GM12864 (cell line): ENCODE measurements at regions not wholly inside any gene's neighbourhood (a gene's known extent, or its start where the extent isn't known, plus 50 kb on each side); places are given as distances from the start of the nearest gene placed in this dataset.

Source experiments
- DNase-seq: peaks from one replicate; pipeline ENCODE4 v3.0.0-alpha.2; 2011; ENCODE audit warnings: low read depth
- H3K4me3 ChIP-seq: 2 replicates; pipeline ENCODE4 v1.5.1; 2011; ENCODE audit warnings: mild to moderate bottlenecking, low read depth, low read length, control low read depth
- CTCF ChIP-seq: IDR thresholded peaks from 2 replicates; pipeline ENCODE4 v1.5.1; 2011; ENCODE audit warnings: low read depth, mild to moderate bottlenecking, moderate library complexity, low read length, control low read depth, inconsistent platforms; ENCODE audit errors: missing control alignments

- no peak overlapping the region for H3K4me3 ChIP-seq
- no peak for DNase-seq
- no peak for TF ChIP-seq CTCF
Observed at GRCh38 chr22:34122042-34122441, 201.8 kb upstream of the LARGE1 start.

GRCh38 chr22:34129691-34130486 is 209.6 kb upstream of the LARGE1 start:
- DNase-seq: no peak
- H3K4me3 ChIP-seq: no peak overlapping the region
- no peak for TF ChIP-seq CTCF

- no peak overlapping the region for H3K4me3 ChIP-seq
- DNase-seq: no peak
- no peak for TF ChIP-seq CTCF
Observed at GRCh38 chr22:34135749-34136148, 215.5 kb upstream of the LARGE1 start.

- no peak for TF ChIP-seq CTCF
- DNase-seq: no peak
- H3K4me3 ChIP-seq: no peak overlapping the region
Observed at GRCh38 chr22:34150023-34150422, 229.7 kb upstream of the LARGE1 start.

GRCh38 chr22:34159491-34159890 is 239.2 kb upstream of the LARGE1 start:
- no peak for DNase-seq
- TF ChIP-seq CTCF: no peak
- H3K4me3 ChIP-seq: no peak overlapping the region

GRCh38 chr22:34160141-34160783 is 240.0 kb upstream of the LARGE1 start:
- H3K4me3 ChIP-seq: no peak overlapping the region
- no peak for TF ChIP-seq CTCF
- no peak for DNase-seq
